Small intestine (tissue), 7 donors: ENCODE measurements at regions not wholly inside any gene's neighbourhood (a gene's known extent, or its start where the extent isn't known, plus 50 kb on each side); places are given as distances from the start of the nearest gene placed in this dataset.

Source experiments
- DNase-seq, 2 donors: peaks; one replicate each; pipeline versions ENCODE4 v3.0.0 to v3.0.0-alpha.2; 2013
- FAIRE-seq: peaks from 2 replicates; lab custom pipeline; 2012; peaks lifted over from hg19 to GRCh38; lab: Jason Lieb, UNC
- H3K27ac ChIP-seq, 3 donors: one replicate each; pipeline ENCODE4 v1.5.1; 2013; ENCODE audit warnings: low read length in 2 of 3, mild to moderate bottlenecking in 2 of 3, control low read depth in 1 of 3, inconsistent platforms in 1 of 3, low read depth in 1 of 3, moderate library complexity in 1 of 3
- H3K27me3 ChIP-seq, 3 donors: one replicate each; pipeline ENCODE4 v1.6.1; 2013; ENCODE audit warnings: low read length in 3 of 3, inconsistent platforms in 1 of 3; ENCODE audit not compliant: control insufficient read depth in 3 of 3, insufficient read depth in 3 of 3
- H3K36me3 ChIP-seq, 3 donors: one replicate each; pipeline ENCODE4 v1.6.1; 2013; ENCODE audit warnings: low read length in 3 of 3, inconsistent platforms in 1 of 3, low read depth in 1 of 3, mild to moderate bottlenecking in 1 of 3, moderate library complexity in 1 of 3; ENCODE audit not compliant: control insufficient read depth in 3 of 3, insufficient read depth in 2 of 3
- H3K4me1 ChIP-seq, 3 donors: one replicate each; pipeline ENCODE4 v1.6.1; 2013; ENCODE audit warnings: low read length in 2 of 3, inconsistent platforms in 1 of 3, low read depth in 1 of 3, mild to moderate bottlenecking in 1 of 3, moderate library complexity in 1 of 3; ENCODE audit not compliant: control insufficient read depth in 3 of 3, insufficient read depth in 2 of 3
- H3K4me3 ChIP-seq, 3 donors: one replicate each; pipeline ENCODE4 v1.5.1; 2013; ENCODE audit warnings: low read length in 3 of 3, control low read depth in 1 of 3, inconsistent platforms in 1 of 3, low read depth in 1 of 3, mild to moderate bottlenecking in 1 of 3, moderate library complexity in 1 of 3
- H3K9me3 ChIP-seq, 2 donors: one replicate each; pipeline ENCODE4 v1.6.1; 2013; ENCODE audit warnings: low read depth in 1 of 2, low read length in 1 of 2; ENCODE audit not compliant: control insufficient read depth in 2 of 2, insufficient read depth in 1 of 2
- WGBS, 3 donors: extraction: QIAGEN DNeasy Blood & Tissue Kit; methylation state at CpG; one replicate each; pipeline ENCODE4 v1.1.7; 2013; 5-methylcytosine and 5-hydroxymethylcytosine counted together
- donor health status: healthy with polysubstance abuse.
- donor health status: control.
- donor health status: control.
- donor health status: Bipolar disorder and iron deficiency.
- donor health status: healthy.

GRCh38 chr6:109237986-109238329 lies 142.7 kb downstream of the CEP57L1 start:
- Histone ChIP-seq H3K4me1 (peaks cover 0 to 19% (median 0%) of the 10 kb centered on the region in 3 donors), H3K27me3 (no peaks in the 10 kb centered on the region), H3K36me3 (no peaks in the 10 kb centered on the region), H3K4me3 (no peak overlapping the region), H3K9me3 (no peaks in the 10 kb centered on the region), H3K27ac (no peak overlapping the region)
- 90 to 97% (median 93%) methylated on average over 11 of the region's 11 CpGs for WGBS, 3 donors
- FAIRE-seq (no peak), DNase-seq (no peak)

GRCh38 chr6:109237077-109237985 lies 142.0 kb downstream of the CEP57L1 start:
- FAIRE-seq (no peak), DNase-seq (peak in 1 of 2 donors; percentile 61)
- no peaks in the 10 kb centered on the region for H3K36me3 ChIP-seq
- no peaks in the 10 kb centered on the region for H3K9me3 ChIP-seq
- WGBS, 3 donors, result 64 to 73% (median 64%) methylated on average over 12 of the region's 12 CpGs
- peak overlapping the region in 2 of 3 donors; percentile 23 to 76 for H3K27ac ChIP-seq
- H3K4me1 ChIP-seq, result peaks cover 0 to 19% (median 0%) of the 10 kb centered on the region in 3 donors
- H3K4me3 ChIP-seq, result no peak overlapping the region
- no peaks in the 10 kb centered on the region for H3K27me3 ChIP-seq

GRCh38 chr6:109236115-109237076 lies 141.1 kb downstream of the CEP57L1 start:
- H3K27ac ChIP-seq, result peak overlapping the region in 2 of 3 donors; percentile 8 to 76

GRCh38 chr6:109235481-109236038 lies 140.3 kb downstream of the CEP57L1 start:
- H3K36me3 ChIP-seq, result no peaks in the 10 kb centered on the region
- WGBS, 3 donors, result 76 to 94% (median 92%) methylated on average over 3 of the region's 3 CpGs
- peak overlapping the region in 1 of 3 donors; percentile 8 for H3K27ac ChIP-seq
- FAIRE-seq (no peak), DNase-seq (no peak)
- peaks cover 0 to 27% (median 4%) of the 10 kb centered on the region in 3 donors for H3K4me1 ChIP-seq
- no peaks in the 10 kb centered on the region for H3K9me3 ChIP-seq
- no peak overlapping the region for H3K4me3 ChIP-seq
- H3K27me3 ChIP-seq, result no peaks in the 10 kb centered on the region

More at GRCh38 chr6:109236115-109237076, 141.1 kb downstream of the CEP57L1 start:
- Histone ChIP-seq H3K9me3 (no peaks in the 10 kb centered on the region), H3K27me3 (no peaks in the 10 kb centered on the region), H3K4me1 (peaks cover 0 to 19% (median 0%) of the 10 kb centered on the region in 3 donors), H3K36me3 (no peaks in the 10 kb centered on the region), H3K4me3 (no peak overlapping the region)
- no peak for FAIRE-seq
- 19 to 53% (median 38%) methylated on average over 18 of the region's 18 CpGs for WGBS, 3 donors
- peak; percentile 77 to 82 for DNase-seq

- FAIRE-seq (no peak), DNase-seq (peak; percentile 84 to 96)
- Histone ChIP-seq H3K27me3 (no peaks in the 10 kb centered on the region), H3K27ac (peak overlapping the region; percentile 94 to 96 (median 96)), H3K36me3 (no peaks in the 10 kb centered on the region), H3K4me1 (peaks cover 0 to 49% (median 6%) of the 10 kb centered on the region in 3 donors), H3K9me3 (peaks cover 0 to 2% of the 10 kb centered on the region in 2 donors), H3K4me3 (no peak overlapping the region)
- WGBS, 3 donors, result 26 to 60% (median 30%) methylated on average over 7 of the region's 7 CpGs
Observed at GRCh38 chr6:109230453-109230852, 135.1 kb downstream of the CEP57L1 start.

GRCh38 chr6:109229536-109229935 lies 134.2 kb downstream of the CEP57L1 start:
- FAIRE-seq (no peak), DNase-seq (peak; percentile 84 to 94)
- no peaks in the 10 kb centered on the region for H3K27me3 ChIP-seq
- H3K9me3 ChIP-seq, result peaks cover 0 to 6% of the 10 kb centered on the region in 2 donors
- 7 to 58% (median 42%) methylated on average over 4 of the region's 4 CpGs for WGBS, 3 donors
- peak overlapping the region; percentile 94 to 96 (median 96) for H3K27ac ChIP-seq
- no peak overlapping the region for H3K4me3 ChIP-seq
- peaks cover 0 to 50% (median 6%) of the 10 kb centered on the region in 3 donors for H3K4me1 ChIP-seq
- H3K36me3 ChIP-seq, result no peaks in the 10 kb centered on the region

GRCh38 chr6:109227646-109228045 lies 132.3 kb downstream of the CEP57L1 start:
- FAIRE-seq (no peak), DNase-seq (peak in 1 of 2 donors; percentile 32)
- H3K4me3 ChIP-seq, result no peak overlapping the region
- H3K36me3 ChIP-seq, result no peaks in the 10 kb centered on the region
- H3K4me1 ChIP-seq, result peaks cover 0 to 50% (median 6%) of the 10 kb centered on the region in 3 donors
- peak overlapping the region in 1 of 3 donors; percentile 46 for H3K27ac ChIP-seq
- H3K9me3 ChIP-seq, result peaks cover 0 to 6% of the 10 kb centered on the region in 2 donors
- H3K27me3 ChIP-seq, result no peaks in the 10 kb centered on the region

GRCh38 chr6:109226353-109226752 lies 131.0 kb downstream of the CEP57L1 start:
- DNase-seq, result no peak
- Histone ChIP-seq H3K4me3 (no peak overlapping the region), H3K27ac (peak overlapping the region in 1 of 3 donors; percentile 2), H3K4me1 (peaks cover 0 to 49% (median 6%) of the 10 kb centered on the region in 3 donors), H3K9me3 (peaks cover 0 to 6% of the 10 kb centered on the region in 2 donors), H3K27me3 (no peaks in the 10 kb centered on the region), H3K36me3 (no peaks in the 10 kb centered on the region)
- FAIRE-seq, result no peak
